ENCODE measurements at regions not wholly inside any gene's neighbourhood (a gene's known extent, or its start where the extent isn't known, plus 50 kb on each side); places are given as distances from the start of the nearest gene placed in this dataset.

DNA sequence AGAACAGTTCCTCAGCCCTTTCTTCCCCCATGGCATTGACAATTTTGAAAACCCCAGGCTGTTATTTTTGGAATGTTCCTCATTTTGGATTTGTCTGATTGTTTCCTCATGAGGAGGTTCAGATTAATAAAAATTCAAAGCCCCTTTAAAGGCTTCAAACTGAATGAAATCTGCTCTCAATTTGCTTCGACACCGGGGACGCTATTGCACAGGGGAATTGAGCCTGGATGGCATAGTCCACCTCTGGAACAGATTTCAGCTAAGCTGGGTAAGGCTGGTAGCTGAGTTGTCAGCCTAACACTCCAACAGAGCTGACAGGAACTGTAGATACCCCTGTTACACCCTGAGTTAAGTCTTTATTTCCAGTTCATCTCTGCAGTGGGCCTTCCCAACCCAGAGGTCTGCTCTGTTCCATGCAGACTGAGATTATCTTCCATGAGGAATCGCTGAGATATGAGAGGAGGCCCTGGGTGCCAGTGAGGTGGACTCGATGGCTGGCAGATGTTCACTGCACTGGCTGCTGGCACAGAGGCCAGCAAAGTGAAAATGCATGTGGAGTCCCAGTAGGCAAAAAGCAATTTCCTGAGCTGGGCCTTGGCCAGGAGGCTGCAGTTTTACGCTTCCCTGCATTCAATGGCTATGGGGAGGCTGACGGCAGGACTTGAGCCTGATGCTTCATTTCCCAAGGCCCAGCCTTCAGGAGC lies 73.3 kb upstream of the PAX1 start:
- TF ChIP-seq POLR2A (IDR thresholded peaks at IDR 0.05; ENCODE audit: low read depth, low read length) (no peak), BHLHE40 (IDR thresholded peaks at IDR 0.05; ENCODE audit: low read depth, low read length) (no peak), CTCF (conservative IDR thresholded peaks at IDR 0.05; ENCODE audit: low read depth, low read length) (no peak), RAD21 (IDR thresholded peaks at IDR 0.05; ENCODE audit: low read length) (no peak), CEBPB (IDR thresholded peaks at IDR 0.05; ENCODE audit: low read depth, low read length) (no peak)

Data from IMR-90 (cell line).